HG03439 (cell line): ENCODE measurements at regions not wholly inside any gene's neighbourhood (a gene's known extent, or its start where the extent isn't known, plus 50 kb on each side); places are given as distances from the start of the nearest gene placed in this dataset.

Experiments used
- ATAC-seq: cut with Tn5 transposase; IDR thresholded peaks from one replicate; pipeline ENCODE4 v1.9.1; 2021; ENCODE audit warnings: mild to moderate bottlenecking, moderate library complexity; ENCODE audit not compliant: unreplicated experiment

DNA sequence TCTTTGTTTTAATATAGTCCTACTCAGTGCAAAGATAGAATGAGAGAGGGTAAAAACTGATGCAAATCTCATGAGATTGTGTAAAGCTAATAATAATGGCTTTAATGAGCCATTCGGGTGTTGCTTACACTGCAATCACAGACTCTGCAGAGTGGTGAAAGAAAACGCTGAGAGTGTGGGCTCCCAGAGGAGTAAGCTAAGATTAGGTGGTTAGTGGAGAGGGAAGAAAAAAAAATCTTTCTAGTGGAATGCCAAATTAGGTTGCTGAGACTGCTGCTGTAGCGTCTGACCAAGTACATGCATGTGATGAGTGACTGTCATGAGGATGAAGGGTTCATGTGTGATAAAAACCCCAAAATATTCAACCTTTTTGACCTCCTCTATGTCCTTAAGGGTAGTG lies 645.9 kb upstream of the ADGRL4 start:
- ATAC-seq: no peak

DNA sequence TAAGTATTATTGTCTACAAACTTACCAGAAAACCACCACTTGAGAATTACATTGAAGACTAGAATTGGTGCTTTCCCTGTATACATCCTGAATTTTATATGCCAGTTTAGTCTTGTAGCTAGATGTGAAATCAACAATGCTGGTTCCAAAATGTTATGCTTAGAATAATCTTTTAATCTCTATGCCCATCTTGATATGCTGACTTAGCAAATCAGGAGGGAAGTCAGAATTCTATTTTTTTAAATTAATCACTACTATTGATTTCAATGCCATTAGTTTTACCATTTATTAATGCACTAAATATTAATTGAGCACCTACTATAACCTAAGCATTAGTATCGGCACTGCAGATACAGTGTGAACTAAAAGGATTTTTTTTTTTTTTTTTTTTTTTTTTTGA lies 641.6 kb upstream of the ADGRL4 start:
- ATAC-seq: no peak

DNA sequence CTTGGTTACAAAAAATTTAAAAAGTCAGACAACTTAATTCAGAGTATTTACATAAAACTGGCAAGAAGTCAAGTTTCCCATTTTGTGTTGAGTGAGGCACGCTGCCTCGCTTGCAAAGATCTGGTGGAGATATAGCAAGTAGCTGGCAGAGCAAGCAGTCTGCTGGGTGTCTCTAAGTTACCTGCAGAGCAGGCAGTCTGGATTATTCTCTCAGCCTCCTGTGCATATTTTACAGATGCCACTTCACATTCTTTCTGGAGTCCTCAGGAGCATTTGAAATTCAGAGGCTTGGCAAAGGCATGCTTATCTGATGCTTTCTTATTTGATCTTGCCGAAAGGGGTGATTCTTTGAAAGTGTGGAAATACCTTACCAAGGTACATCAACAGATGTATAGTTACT lies 640.4 kb upstream of the ADGRL4 start:
- no peak for ATAC-seq

DNA sequence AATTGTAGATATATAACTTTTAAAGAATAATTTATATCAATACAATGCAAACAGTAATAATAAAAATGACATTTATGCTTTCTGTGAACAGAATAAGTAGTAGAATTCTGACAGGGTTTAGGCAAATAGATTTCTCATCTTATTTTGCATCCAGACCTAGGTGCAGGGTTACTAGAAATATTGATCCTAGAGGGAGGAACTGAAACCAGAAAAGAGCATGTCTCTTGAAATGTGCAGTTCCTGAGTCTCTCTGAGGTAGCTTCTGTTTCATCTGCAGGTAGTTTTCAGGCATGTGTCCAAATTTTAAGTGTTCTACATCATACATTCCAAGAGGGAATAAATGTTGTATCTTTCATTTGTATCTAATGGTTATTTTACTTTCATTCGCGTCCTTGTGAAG lies 631.9 kb upstream of the ADGRL4 start:
- peak; percentile 67 for ATAC-seq

DNA sequence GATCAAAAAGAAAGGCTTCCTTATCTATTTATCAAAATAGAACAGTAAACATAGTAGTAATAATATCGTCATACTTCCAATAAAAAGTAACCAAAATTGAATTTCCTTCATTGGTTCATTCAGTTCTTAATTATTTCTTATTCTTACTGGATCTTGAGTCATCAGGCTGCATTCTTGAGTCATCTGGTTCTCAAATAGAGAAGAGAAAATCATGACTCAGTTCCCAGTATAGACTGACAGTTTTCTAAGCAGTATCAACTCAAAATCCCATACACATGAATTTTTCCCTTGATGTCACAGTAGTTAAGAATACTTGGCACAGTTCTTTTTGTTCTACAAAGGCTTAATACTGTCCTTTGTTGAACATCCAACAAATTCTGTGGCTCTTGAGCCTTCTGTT lies 626.9 kb upstream of the ADGRL4 start:
- ATAC-seq: no peak

DNA sequence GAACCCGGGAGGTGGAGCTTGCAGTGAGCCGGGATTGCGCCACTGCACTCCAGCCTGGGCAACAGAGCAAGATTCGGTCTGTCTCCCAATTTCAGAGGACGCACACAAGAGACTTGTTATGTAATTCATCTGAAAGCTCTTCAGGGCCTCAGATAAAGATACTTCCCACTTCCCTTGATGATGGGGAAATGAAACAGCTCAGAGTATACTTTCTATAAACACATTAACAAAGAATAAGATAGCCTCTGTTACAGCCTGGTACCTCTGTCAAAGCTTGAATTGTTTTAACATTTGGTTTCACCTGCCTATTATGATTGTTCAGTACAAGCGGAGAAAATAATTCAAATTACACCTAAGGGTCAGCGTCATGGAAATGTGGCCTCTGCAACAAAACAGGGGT lies 622.9 kb upstream of the ADGRL4 start:
- ATAC-seq: no peak

DNA sequence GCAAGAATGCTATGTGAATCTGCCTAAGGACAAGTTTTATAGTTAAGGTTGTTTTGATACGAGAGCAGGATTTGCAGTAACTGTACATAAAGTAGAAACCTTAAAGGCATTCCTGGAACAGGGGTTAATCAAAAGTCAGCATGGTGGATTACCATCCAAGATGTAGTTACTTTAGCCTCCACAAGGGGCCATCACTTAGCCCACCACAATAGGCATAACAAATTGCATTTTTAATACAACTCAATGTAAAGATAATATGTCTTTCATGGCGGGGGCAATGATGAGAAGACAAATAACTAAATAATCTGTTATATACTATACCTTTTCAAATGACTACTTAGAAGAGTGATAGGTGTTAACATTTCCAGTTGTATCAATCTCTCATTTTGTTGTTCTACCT lies 611.2 kb upstream of the ADGRL4 start:
- no peak for ATAC-seq

DNA sequence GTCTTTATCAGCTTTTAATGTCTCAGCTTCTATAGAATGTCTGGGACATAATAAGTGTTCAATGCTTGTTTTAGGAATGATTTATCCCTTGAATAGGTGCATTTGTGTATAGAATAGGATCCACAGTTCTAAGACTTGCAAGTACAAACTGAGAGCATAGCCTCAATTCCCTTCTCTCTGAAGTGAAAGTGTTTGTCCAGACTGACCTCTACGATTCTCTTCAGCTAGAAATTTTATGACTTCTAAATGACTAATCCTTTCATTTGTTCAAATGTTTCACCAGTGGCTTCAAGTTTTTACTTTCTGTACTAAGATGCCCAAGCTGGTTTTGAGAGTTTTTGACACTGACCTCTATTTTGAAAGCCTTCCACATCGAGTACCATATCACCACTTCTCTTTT lies 608.2 kb upstream of the ADGRL4 start:
- ATAC-seq: no peak

DNA sequence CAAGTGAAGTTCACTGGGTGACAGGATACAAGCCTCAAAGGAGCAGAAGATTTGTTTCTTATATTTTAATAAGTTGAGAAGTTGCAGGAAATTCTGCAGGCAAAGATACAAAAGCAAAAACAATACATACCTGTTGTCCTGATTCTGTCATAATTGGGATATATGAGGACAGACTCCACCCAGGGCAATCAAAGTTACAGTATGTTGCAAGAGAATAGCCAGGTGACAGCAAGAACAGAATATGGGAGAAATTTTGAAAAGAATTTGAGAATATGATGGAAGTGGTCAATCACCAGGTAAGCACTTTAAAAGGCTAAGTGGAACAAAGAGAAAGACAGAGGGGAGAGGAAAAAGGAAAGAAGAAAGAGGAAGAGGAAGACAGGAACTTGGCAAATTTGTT lies 607.6 kb upstream of the ADGRL4 start:
- no peak for ATAC-seq

DNA sequence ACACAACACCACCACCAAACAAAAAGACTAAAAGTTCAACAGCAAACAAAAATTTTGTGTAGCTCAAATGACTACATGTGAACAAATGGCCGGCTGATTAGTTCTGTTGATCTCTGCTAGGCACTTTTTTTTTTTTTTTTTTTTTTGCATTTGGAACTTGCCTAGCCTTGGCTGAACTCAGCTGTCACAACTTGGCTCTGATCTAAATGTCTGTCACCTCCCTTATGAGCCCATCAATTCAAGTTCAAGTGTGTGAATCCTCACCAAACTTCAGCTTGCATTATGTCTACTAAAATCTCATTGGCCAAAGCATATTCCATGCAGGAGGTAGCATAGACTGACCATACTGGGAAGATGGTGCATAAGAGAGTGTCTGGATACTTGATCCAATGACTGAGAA lies 606.5 kb upstream of the ADGRL4 start:
- ATAC-seq: no peak

DNA sequence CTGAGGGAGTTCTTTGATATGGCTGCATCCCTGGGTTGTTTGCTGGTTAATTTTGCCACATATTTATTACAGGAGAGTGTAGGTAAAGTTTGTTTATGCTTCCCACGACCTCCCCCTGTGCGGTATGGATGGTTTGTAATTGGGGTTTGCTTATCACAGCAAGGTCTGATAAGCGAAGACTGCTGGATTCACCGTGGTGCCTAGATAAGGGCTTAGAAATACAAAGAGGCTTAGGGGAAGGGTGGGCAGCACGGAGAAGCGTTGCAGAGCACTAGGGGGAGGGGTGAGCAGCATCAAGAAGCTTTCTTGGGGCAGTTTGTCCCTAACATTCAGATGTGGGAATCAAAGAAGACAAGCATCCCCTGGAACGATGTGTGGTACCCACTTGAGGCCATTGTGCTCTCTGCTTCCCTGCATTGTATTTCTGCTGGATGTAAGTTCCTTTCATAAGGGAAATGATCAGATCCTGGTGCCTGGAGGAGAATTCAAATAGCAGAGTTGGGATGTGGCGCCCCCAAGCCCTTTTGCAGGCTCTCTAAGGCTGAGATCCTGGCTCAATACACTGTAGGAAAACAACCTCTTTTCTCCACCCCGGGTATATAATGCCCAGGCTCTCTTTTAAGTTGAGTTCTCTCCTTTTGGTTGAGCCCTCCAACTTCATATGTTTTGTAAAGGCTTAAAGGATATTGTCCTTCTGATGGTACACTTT lies 598.1 kb upstream of the ADGRL4 start:
- ATAC-seq: no peak

DNA sequence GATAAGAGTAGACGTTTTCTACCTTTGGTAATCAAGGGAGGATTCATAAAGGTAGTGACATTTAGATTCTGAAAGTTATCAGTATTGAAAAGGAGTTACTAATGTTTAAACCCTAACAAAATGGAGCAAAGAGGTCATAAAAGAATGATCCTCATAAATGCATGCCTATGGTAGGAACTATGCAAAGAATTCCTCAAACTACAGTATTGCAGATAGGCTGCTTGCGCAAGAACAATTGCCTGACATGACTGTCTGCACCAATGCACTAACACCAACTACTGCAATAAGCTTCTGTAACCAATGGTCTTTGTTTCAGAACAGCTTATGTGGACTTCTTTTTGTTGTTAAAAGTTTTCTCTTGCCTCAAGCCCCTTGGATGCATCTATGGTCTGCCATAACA lies 597.3 kb upstream of the ADGRL4 start:
- no peak for ATAC-seq

DNA sequence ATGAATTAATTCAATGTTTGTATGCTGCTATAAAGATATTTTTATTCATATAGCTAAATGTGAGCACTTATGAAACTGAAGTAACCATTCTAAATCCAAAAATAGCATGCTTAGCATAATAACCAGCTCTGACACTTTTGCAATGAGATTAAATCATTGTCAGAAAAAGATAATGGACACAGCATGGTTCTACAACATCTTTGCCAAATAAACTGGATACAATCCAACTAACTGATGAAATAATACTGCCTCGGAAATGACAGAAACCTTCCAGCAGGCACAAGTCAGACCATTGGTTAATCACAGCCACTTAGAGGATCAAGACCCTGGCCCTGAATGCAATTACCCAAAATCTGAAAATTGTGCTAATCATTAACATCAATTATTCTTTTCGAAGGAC lies 592.7 kb upstream of the ADGRL4 start:
- ATAC-seq: no peak

DNA sequence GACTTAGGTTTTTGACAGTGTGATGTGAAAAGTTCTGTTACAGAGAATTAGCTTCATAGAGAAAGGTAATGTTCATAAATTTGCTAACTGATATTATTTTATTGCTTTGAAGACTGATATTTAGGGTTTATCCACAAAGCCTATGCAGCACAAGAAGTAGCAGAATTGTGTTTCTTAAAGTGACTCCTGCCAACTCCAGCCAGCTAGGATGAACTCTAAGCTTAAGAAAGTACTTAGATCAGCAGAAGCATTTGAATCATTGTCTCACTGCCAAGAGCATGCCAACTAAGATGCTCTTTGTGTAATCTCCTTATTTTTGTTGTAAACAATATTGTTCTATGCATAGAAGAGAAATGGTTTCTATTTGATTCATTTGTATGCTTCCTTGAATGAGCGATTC lies 589.4 kb upstream of the ADGRL4 start:
- ATAC-seq: no peak

DNA sequence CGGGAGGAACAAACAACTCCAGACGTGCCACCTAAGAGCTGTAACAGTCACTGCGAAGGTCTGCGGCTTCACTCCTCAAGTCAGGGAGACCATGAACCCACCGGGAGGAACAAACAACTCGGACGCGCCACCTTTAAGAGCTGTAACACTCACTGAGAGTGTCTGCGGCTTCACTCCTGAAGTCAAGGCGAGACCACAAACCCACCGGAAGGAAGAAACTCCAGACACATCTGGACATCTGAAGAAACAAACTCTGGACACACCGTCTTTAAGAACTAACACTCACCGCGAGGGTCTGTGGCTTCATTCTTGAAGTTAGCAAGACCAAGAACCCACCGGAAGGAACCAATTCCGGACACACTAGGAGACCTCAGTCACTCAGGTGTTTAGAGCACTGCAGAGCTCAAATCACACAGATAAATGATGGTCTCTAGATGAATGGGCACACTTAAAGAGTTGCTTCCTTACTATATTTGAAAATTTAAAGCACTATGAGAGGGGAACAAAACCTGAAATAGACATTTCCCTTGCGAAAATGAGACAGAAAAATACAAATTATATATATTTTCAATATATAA lies 587.7 kb upstream of the ADGRL4 start:
- ATAC-seq: no peak

DNA sequence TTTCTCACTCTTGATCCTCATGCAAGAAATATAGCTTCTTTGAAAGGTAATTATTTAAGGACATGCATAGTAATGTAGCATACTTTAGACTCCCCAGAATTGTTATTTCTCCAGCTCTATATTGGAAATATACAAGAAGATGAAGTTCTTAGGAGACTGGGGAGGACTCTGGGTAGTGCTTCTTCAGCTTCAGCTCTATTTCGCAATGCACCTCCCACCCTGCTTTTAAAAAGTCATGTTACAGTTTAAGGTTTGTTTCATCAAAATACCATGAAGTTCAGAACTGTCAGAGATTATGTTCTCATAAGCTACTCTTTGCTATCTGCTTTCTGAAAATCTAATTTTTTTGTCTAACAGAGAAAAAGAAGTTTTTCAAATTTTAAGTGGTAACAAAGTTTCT lies 586.2 kb upstream of the ADGRL4 start:
- ATAC-seq: no peak

DNA sequence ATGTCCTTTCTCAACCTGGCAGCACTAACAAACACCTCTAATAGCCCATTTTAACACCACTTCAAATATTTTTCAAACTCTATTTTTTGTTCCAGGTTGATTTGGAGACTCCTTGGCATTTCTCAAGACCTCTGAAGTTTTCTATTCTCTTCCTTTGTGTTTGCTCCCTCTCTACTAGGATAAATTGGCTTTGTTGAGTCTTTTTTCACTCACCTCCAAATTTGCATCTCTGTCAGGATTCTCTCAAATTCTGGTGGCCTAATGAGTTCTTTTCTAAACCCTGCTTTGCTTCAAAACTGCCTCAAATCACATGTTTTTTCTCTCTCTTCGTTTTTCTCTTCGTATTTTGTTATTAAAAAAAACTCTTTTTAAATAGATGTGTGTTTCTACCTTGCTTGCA lies 582.2 kb upstream of the ADGRL4 start:
- no peak for ATAC-seq

DNA sequence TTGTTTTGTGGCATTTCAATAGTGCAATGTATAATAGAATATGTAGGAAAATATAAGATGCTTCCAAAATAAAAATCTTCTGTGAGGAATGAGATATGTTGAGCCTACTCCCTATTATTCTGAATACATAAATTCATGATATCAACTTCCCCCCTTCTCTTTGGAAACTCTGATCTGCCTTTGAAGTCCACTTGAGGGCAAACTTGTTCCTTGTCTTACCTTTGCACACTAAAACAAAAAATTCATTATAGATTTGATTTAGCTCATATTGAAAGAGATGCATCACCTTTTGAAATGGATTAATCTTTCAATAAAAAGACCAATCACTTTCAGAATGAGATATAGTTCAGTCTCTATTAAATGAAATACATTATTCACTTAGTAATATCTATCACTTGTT lies 580.7 kb upstream of the ADGRL4 start:
- no peak for ATAC-seq

DNA sequence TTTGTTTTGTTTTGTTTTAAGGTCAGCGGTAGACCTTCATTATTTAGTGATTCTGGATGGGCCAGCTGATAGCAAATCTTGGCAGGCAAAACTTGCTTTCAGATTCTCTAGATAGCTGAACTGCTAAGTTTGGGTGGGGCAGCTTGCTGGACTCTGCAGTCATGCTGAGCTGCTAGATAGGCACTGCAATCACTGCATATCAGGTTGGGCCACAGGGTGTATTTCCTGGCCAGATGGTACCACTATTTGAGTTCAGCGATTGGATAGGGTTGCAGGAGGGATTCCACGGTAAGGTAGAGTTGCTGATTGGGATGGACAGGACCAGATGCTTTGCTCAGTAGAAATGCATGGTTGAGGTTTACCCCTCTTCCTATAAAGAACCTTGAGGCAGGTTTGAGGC lies 579.3 kb upstream of the ADGRL4 start:
- ATAC-seq: no peak

DNA sequence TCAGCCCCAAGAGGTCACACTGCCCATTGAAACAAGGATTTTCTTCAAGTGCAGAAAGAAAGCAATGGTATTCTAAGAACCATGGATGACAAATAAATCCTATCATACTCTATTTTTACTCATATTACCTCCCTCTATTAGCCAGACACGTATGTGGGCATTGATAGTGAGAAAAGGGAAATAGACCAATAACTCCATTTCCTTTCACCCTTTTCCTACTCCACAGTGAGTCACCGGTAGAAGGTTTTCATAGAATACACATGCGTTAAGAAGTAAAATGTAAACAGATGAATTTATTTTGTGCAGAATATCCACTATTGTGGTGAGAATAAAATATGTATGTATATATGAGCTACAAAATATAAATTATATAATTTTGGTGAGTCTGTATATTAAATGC lies 568.9 kb upstream of the ADGRL4 start:
- no peak for ATAC-seq

DNA sequence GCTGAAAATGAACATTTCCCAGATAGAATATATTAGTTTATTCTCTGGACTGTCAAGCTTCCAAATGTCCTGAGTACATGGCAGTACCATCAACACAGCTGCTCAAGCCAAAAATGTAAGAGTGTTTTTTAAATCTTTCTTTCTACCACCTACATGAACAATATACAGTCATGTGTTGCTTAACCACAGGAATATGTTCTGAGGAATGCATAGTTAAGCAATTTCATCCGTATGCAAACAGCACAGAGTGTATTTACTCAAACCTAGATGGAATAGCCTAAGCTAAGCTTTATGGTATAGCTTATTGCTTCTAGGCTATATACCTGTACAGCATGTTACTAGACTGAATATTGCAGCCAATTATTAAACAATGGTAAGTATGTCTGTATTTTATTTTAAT lies 561.9 kb upstream of the ADGRL4 start:
- no peak for ATAC-seq

DNA sequence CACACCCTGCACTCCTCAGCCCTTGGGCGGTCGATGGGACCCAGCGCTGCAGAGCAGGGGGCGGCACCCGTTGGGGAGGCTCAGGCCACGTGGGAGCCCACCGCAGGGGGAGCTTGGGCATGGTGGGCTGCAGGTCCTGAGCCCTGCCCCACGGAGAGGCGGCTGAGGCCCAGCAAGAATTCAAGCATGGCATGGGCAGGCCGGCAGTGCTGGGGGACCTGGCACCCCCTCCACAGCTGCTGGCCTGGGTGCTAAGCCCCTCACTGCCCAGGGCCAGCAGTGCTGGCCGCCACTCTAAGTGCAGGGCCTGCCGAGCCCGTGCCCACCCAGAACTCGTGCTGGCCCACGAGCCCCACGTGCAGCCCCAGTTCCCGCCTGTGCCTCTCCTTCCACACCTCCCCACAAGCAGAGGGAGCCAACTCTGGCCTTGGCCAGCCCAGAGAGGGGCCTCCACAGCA lies 555.0 kb upstream of the ADGRL4 start:
- ATAC-seq: no peak

DNA sequence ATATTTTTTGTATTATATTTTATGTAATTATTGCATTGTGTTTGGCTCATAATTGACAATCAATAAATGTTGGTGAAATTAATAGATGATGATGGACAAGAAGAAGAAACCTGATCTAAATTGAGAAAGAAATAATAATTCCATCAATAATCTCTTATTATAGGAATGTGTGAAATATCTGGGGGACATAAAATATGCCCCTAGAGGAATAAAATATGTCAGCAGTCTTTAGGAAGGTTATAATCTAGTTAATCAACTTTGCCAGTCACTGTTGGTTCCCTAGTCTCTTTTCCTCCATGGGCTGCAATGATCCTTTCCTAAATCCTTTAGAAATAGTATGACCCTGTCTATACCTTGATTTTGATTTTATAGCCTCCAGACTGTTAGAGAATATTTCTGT lies 549.7 kb upstream of the ADGRL4 start:
- no peak for ATAC-seq
